ENCODE measurements at regions not wholly inside any gene's neighbourhood (a gene's known extent, or its start where the extent isn't known, plus 50 kb on each side); places are given as distances from the start of the nearest gene placed in this dataset.

- DNase-seq: no peak
Measured at GRCh38 chr12:31778687-31779086, 49.9 kb upstream of the AMN1 start.
